ENCODE measurements at regions not wholly inside any gene's neighbourhood (a gene's known extent, or its start where the extent isn't known, plus 50 kb on each side); places are given as distances from the start of the nearest gene placed in this dataset.

- DNase-seq, result no peak
Observed at GRCh38 chr5:174380311-174380710, 334.8 kb downstream of the NSG2 start.

GRCh38 chr5:174381241-174381640 lies 335.7 kb downstream of the NSG2 start:
- no peak for DNase-seq

- DNase-seq, result no peak
Observed at GRCh38 chr5:174383210-174384167, 338.0 kb downstream of the NSG2 start.

GRCh38 chr5:174384509-174384947 lies 339.0 kb downstream of the NSG2 start:
- no peak for DNase-seq

GRCh38 chr5:174386306-174386705 lies 338.1 kb upstream of the MSX2 start:
- no peak for DNase-seq

- no peak for DNase-seq
Observed at GRCh38 chr5:174386846-174387245, 337.5 kb upstream of the MSX2 start.

- no peak for DNase-seq
Observed at GRCh38 chr5:174387448-174387847, 336.9 kb upstream of the MSX2 start.

GRCh38 chr5:174392892-174393291 lies 331.5 kb upstream of the MSX2 start:
- no peak for DNase-seq

GRCh38 chr5:174396541-174396940 lies 327.8 kb upstream of the MSX2 start:
- DNase-seq, result no peak

GRCh38 chr5:174397206-174397605 lies 327.2 kb upstream of the MSX2 start:
- DNase-seq, result no peak

- DNase-seq, result no peak
Observed at GRCh38 chr5:174398171-174398570, 326.2 kb upstream of the MSX2 start.

GRCh38 chr5:174399411-174399810 lies 325.0 kb upstream of the MSX2 start:
- DNase-seq, result no peak

- DNase-seq, result no peak
Observed at GRCh38 chr5:174400461-174400860, 323.9 kb upstream of the MSX2 start.

- DNase-seq, result no peak
Observed at GRCh38 chr5:174401793-174402192, 322.6 kb upstream of the MSX2 start.

- no peak for DNase-seq
Observed at GRCh38 chr5:174402222-174402812, 322.1 kb upstream of the MSX2 start.

- DNase-seq, result no peak
Observed at GRCh38 chr5:174404848-174405247, 319.5 kb upstream of the MSX2 start.

GRCh38 chr5:174409070-174409469 lies 315.3 kb upstream of the MSX2 start:
- DNase-seq, result no peak

- no peak for DNase-seq
Observed at GRCh38 chr5:174409971-174410370, 314.4 kb upstream of the MSX2 start.

GRCh38 chr5:174410716-174411478 lies 313.5 kb upstream of the MSX2 start:
- DNase-seq, result no peak

- DNase-seq, result no peak
Observed at GRCh38 chr5:174411479-174411819, 312.9 kb upstream of the MSX2 start.

GRCh38 chr5:174412374-174412773 lies 312.0 kb upstream of the MSX2 start:
- DNase-seq, result no peak

GRCh38 chr5:174412941-174413340 lies 311.4 kb upstream of the MSX2 start:
- no peak for DNase-seq

GRCh38 chr5:174413567-174414314 lies 310.6 kb upstream of the MSX2 start:
- DNase-seq, result no peak

All from stimulated activated CD4-positive, alpha-beta T cell treated with anti-CD3 and anti-CD28 coated beads, Interleukin-1b, Interleukin-23, amount 100 ng/mL, for 48 hours (primary cell).